ENCODE measurements at regions not wholly inside any gene's neighbourhood (a gene's known extent, or its start where the extent isn't known, plus 50 kb on each side); places are given as distances from the start of the nearest gene placed in this dataset.

DNA sequence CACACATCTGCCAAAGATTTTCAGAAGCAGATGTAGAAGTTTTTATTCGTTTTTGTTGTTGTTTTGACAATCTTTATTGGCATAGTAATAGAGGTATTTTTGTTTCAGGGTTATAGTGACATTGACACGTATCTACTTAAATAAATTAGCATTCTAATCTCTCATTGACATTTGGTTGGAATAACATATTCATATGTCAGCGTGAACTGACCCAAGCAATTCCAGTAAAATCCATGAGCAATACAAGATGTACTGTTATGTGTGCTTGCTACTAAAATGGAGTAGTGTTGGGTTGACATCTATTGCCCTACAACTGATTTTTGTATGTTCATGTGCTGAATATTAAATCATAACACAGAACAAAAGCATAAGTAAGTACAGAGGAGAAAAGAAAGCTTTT is 284.4 kb upstream of the SMC2 start:
- WGBS (ENCODE audit: insufficient coverage, low coverage, missing lambda C conversion rate), result 0% methylated on average over 3 of the region's 3 CpGs
- TF ChIP-seq TEAD2 (tag; IDR thresholded peaks at IDR 0.05) (no peak), TAF9B (IDR thresholded peaks at IDR 0.05; ENCODE audit: partially characterized antibody) (no peak), CREBBP (IDR thresholded peaks at IDR 0.05; ENCODE audit: low read depth, low read length) (no peak), HMG20A (CRISPR knock-in tag; conservative IDR thresholded peaks at IDR 0.05) (no peak), YBX1 (IDR thresholded peaks at IDR 0.05) (no peak), ZFPM2 (CRISPR knock-in tag; IDR thresholded peaks at IDR 0.05) (no peak), RBFOX2 (IDR thresholded peaks at IDR 0.05; ENCODE audit: low read depth, low read length) (no peak), ATF7 (IDR thresholded peaks at IDR 0.05) (no peak), ZNF3 (CRISPR knock-in tag; IDR thresholded peaks at IDR 0.05) (no peak)
- TF ChIP-seq, protein P1, sequence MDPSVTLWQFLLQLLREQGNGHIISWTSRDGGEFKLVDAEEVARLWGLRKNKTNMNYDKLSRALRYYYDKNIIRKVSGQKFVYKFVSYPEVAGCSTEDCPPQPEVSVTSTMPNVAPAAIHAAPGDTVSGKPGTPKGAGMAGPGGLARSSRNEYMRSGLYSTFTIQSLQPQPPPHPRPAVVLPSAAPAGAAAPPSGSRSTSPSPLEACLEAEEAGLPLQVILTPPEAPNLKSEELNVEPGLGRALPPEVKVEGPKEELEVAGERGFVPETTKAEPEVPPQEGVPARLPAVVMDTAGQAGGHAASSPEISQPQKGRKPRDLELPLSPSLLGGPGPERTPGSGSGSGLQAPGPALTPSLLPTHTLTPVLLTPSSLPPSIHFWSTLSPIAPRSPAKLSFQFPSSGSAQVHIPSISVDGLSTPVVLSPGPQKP (CRISPR knock-in tag; IDR thresholded peaks at IDR 0.05), result no peak
- TF ChIP-seq, protein P2, sequence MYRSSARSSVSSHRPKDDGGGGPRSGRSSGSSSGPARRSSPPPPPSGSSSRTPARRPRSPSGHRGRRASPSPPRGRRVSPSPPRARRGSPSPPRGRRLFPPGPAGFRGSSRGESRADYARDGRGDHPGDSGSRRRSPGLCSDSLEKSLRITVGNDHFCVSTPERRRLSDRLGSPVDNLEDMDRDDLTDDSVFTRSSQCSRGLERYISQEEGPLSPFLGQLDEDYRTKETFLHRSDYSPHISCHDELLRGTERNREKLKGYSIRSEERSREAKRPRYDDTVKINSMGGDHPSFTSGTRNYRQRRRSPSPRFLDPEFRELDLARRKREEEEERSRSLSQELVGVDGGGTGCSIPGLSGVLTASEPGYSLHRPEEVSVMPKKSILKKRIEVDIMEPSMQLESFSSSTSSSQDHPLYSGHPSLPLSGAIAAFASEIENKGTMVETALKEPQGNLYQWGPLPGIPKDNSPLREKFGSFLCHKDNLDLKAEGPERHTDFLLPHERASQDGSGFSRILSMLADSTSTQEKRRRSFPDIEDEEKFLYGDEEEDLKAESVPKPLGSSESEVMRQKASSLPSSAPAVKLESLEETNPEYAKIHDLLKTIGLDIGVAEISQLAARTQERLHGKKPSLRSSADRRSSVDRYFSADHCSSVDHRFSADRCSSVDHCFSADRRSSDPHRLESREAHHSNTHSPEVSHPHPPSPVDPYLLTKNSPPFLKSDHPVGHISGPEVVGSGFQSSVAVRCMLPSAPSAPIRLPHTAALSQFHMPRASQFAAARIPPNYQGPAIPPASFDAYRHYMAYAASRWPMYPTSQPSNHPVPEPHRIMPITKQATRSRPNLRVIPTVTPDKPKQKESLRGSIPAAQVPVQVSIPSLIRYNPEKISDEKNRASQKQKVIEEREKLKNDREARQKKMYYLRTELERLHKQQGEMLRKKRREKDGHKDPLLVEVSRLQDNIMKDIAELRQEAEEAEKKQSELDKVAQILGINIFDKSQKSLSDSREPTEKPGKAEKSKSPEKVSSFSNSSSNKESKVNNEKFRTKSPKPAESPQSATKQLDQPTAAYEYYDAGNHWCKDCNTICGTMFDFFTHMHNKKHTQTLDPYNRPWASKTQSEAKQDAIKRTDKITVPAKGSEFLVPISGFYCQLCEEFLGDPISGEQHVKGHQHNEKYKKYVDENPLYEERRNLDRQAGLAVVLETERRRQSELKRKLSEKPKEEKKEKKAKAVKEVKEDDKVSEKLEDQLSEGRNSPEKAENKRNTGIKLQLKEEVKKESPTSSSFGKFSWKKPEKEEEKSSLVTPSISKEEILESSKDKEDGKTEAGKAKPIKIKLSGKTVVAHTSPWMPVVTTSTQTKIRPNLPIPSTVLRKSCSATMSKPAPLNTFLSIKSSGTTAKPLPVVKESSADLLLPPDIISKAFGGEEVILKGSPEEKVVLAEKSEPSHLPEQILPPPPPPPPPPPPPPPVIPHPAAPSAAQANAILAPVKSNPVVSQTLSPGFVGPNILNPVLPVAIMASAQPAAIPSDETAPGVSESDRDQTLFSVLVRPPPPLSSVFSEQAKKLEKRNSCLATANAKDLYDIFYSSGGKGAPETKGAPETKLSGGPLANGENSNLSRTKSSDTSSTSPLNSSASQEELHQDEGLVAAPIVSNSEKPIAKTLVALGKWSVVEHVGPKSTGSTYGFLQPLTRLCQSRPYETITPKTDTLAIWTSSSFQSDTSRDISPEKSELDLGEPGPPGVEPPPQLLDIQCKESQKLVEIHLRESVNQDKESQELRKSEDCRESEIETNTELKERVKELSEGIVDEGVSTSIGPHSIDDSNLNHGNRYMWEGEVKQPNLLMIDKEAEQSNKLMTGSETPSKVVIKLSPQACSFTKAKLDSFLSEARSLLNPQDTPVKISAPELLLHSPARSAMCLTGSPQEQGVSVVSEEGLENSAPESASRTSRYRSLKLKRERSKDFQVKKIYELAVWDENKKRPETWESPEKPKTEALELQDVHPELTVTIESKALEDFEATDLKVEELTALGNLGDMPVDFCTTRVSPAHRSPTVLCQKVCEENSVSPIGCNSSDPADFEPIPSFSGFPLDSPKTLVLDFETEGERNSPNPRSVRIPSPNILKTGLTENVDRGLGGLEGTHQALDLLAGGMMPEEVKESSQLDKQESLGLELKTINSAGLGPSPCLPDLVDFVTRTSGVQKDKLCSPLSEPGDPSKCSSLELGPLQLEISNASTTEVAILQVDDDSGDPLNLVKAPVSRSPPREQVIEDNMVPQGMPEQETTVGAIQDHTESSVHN (IDR thresholded peaks at IDR 0.05; ENCODE audit: borderline replicate concordance in 1 of 2, low read depth in 1 of 2), result no peak
- in situ Hi-C loops (cut with MboI) (no loop called here), intact Hi-C loops (cut with micrococcal nuclease) (no loop called here)
- Histone ChIP-seq H2AFZ (ENCODE audit: low read depth, low read length) (no peak overlapping the region), H4K20me1 (replicated peaks; ENCODE audit: control insufficient read depth, insufficient read depth, low read length) (no peaks in the 10 kb centered on the region), H3K4me2 (ENCODE audit: insufficient read depth, low read length) (no peak overlapping the region), H3K27ac (ENCODE audit: extremely low read depth, low read depth, low read length) (no peak overlapping the region), H3K9me1 (ENCODE audit: control insufficient read depth, insufficient read depth, low read length) (no peaks in the 10 kb centered on the region), H3K9ac (ENCODE audit: insufficient read depth in 1 of 2, low read depth in 2 of 2, low read length in 2 of 2) (no peak overlapping the region), H3K4me1 (replicated peaks in 1 of 2; ENCODE audit: control insufficient read depth in 2 of 2, insufficient read depth in 2 of 2, low read length in 2 of 2) (no peaks in the 10 kb centered on the region), H3K9me3 (replicated peaks; ENCODE audit: control insufficient read depth, insufficient read depth, low read depth, low read length) (no peaks in the 10 kb centered on the region), H3K36me3 (ENCODE audit: control insufficient read depth, insufficient read depth, low read length) (no peaks in the 10 kb centered on the region), H3K27me3 (ENCODE audit: control insufficient read depth in 2 of 2, insufficient read depth in 2 of 2, low read length in 2 of 2) (no peaks in the 10 kb centered on the region), H3K79me2 (ENCODE audit: control insufficient read depth, insufficient read depth, low read length) (no peaks in the 10 kb centered on the region), H3K4me3 (no peak overlapping the region)
- ATAC-seq (no peak), FAIRE-seq (no peak), DNase-seq (ENCODE audit: extremely low read depth in 1 of 4, low spot score in 3 of 4) (no peak)
- CTCF ChIA-PET (ENCODE audit: low intra/inter-chr PET ratio), result no interaction called here
- BruUV-seq (replicated peaks), result no TSS peak
- POLR2A ChIA-PET, result no interaction called here
